ENCODE measurements at regions not wholly inside any gene's neighbourhood (a gene's known extent, or its start where the extent isn't known, plus 50 kb on each side); places are given as distances from the start of the nearest gene placed in this dataset.

DNA sequence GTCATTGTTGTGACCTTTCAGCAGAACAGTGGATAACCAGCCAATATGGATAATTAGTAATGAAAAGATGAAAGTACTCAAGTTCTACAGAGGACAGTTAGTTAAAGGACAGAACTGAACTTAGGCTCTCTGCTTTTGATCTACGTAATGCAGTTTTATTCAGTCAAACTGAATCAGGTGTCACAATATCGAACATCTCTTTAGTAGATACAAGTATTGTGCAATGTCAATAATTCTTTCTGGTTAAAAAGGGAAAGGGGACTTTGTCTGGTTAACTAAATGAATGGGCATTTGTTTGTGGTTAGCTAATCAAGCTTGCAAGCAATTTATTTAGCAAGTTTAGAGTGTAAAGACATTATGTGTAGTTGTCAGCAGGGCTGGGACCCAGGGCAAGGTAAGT lies 562.2 kb upstream of the PTBP2 start:
- TF ChIP-seq POLR2AphosphoS5 (IDR thresholded peaks at IDR 0.05) (no peak), EP300 (IDR thresholded peaks at IDR 0.05) (no peak), POLR2A (IDR thresholded peaks at IDR 0.05) (no peak)
- TF ChIP-seq, protein P1, sequence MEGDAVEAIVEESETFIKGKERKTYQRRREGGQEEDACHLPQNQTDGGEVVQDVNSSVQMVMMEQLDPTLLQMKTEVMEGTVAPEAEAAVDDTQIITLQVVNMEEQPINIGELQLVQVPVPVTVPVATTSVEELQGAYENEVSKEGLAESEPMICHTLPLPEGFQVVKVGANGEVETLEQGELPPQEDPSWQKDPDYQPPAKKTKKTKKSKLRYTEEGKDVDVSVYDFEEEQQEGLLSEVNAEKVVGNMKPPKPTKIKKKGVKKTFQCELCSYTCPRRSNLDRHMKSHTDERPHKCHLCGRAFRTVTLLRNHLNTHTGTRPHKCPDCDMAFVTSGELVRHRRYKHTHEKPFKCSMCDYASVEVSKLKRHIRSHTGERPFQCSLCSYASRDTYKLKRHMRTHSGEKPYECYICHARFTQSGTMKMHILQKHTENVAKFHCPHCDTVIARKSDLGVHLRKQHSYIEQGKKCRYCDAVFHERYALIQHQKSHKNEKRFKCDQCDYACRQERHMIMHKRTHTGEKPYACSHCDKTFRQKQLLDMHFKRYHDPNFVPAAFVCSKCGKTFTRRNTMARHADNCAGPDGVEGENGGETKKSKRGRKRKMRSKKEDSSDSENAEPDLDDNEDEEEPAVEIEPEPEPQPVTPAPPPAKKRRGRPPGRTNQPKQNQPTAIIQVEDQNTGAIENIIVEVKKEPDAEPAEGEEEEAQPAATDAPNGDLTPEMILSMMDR (IDR thresholded peaks at IDR 0.05), result no peak

All from upper lobe of left lung (tissue), 4 donors.